Body of pancreas (tissue), 4 donors: ENCODE measurements at regions not wholly inside any gene's neighbourhood (a gene's known extent, or its start where the extent isn't known, plus 50 kb on each side); places are given as distances from the start of the nearest gene placed in this dataset.

ENCODE experiments used
- POLR2A ChIP-seq, 3 donors: fragments of 450-650 bp; IDR thresholded peaks; one replicate each; pipeline ENCODE4 v1.6.1; 2016; ENCODE audit warnings: antibody characterized with exemption in 3 of 3, mild to moderate bottlenecking in 2 of 3
- TF ChIP-seq, protein P1 (sequence below), 7 experiments: fragments of 450-650 bp in 4 of 7; fragments of 200-600 bp in 3 of 7; sonication (generic) in 3 of 7; IDR thresholded peaks; one replicate each; pipeline ENCODE4 v1.5.1; 2016 to 2019; ENCODE audit warnings: antibody characterized with exemption in 7 of 7

DNA sequence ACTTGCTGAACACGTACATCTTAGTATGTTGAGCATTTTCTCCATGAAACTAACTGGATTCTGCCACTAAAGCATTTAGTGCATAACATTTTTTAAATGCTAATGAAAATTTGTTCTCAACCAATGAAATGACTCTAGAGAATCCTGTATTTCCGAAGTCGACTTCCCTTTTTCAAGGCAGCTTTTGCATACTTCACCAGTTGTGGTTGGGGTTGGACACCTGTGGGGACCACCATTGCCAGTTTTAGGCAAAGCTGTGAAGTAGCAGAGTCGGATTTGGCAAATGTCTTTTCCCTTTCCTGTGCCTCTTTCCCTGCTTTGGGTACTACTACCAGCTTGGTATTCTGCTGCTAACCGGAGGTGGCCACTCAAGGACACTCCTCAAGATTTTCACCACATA lies 349.2 kb downstream of the BCAT1 start:
- TF ChIP-seq POLR2A (IDR thresholded peaks at IDR 0.05), result no peak
- TF ChIP-seq, protein P1, sequence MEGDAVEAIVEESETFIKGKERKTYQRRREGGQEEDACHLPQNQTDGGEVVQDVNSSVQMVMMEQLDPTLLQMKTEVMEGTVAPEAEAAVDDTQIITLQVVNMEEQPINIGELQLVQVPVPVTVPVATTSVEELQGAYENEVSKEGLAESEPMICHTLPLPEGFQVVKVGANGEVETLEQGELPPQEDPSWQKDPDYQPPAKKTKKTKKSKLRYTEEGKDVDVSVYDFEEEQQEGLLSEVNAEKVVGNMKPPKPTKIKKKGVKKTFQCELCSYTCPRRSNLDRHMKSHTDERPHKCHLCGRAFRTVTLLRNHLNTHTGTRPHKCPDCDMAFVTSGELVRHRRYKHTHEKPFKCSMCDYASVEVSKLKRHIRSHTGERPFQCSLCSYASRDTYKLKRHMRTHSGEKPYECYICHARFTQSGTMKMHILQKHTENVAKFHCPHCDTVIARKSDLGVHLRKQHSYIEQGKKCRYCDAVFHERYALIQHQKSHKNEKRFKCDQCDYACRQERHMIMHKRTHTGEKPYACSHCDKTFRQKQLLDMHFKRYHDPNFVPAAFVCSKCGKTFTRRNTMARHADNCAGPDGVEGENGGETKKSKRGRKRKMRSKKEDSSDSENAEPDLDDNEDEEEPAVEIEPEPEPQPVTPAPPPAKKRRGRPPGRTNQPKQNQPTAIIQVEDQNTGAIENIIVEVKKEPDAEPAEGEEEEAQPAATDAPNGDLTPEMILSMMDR (IDR thresholded peaks at IDR 0.05), result no peak
